Gastroesophageal sphincter (tissue), 4 donors: ENCODE measurements at regions not wholly inside any gene's neighbourhood (a gene's known extent, or its start where the extent isn't known, plus 50 kb on each side); places are given as distances from the start of the nearest gene placed in this dataset.

Source experiments
- ATAC-seq: fragments of 150-250 bp; one replicate; pipeline ENCODE4 v1.9.1; 2016; ENCODE audit warnings: mild to moderate bottlenecking, moderate library complexity
- H3K27ac ChIP-seq, 4 donors: fragments of 200-600 bp; sonication (generic) in 3 of 4; 1 replicate in 3 of 4; 2 replicates in 1 of 4; pipeline ENCODE4 v1.5.1; 2016 to 2019
- H3K27me3 ChIP-seq: fragments of 200-600 bp; sonication (generic); one replicate; pipeline ENCODE4 v1.5.1; 2019
- H3K36me3 ChIP-seq, 2 donors: fragments of 200-600 bp; sonication (generic); one replicate each; pipeline ENCODE4 v1.5.1; 2019; ENCODE audit warnings: control low read depth in 1 of 2
- H3K4me1 ChIP-seq, 3 donors: fragments of 200-600 bp; sonication (generic); 1 replicate in 2 of 3; 2 replicates in 1 of 3; pipeline ENCODE4 v1.5.1; 2016 to 2019; ENCODE audit warnings: control low read depth in 2 of 3
- H3K4me3 ChIP-seq, 2 donors: fragments of 200-600 bp; sonication (generic); one replicate each; pipeline ENCODE4 v1.5.1; 2019; ENCODE audit warnings: mild to moderate bottlenecking in 1 of 2, moderate library complexity in 1 of 2
- H3K9me3 ChIP-seq, 3 donors: fragments of 200-600 bp; sonication (generic); one replicate each; pipeline ENCODE4 v1.5.1; 2017 to 2019; ENCODE audit warnings: control low read depth in 2 of 3
- CTCF ChIP-seq, 4 experiments: fragments of 200-600 bp in 2 of 4; fragments of 450-650 bp in 2 of 4; sonication (generic) in 1 of 4; IDR thresholded peaks; one replicate each; pipeline ENCODE4 v1.5.1; 2017 to 2019; ENCODE audit warnings: antibody characterized with exemption in 4 of 4, mild to moderate bottlenecking in 2 of 4, moderate library complexity in 2 of 4
- EP300 ChIP-seq: sonication (generic); formaldehyde crosslinking; IDR thresholded peaks from one replicate; pipeline ENCODE4 v1.6.1; 2017; ENCODE audit warnings: antibody characterized with exemption, mild to moderate bottlenecking
- POLR2A ChIP-seq, 2 donors: fragments of 450-650 bp; IDR thresholded peaks; one replicate each; pipeline ENCODE4 v1.6.1; 2017; ENCODE audit warnings: antibody characterized with exemption in 2 of 2, mild to moderate bottlenecking in 2 of 2, moderate library complexity in 1 of 2
- POLR2AphosphoS5 ChIP-seq: sonication (generic); formaldehyde crosslinking; IDR thresholded peaks from one replicate; pipeline ENCODE4 v1.6.1; 2017; ENCODE audit warnings: antibody characterized with exemption
- WGBS, 2 donors: methylation state at CpG; one replicate each; pipeline ENCODE4 v1.1.5; 2018; ENCODE audit warnings: low coverage in 1 of 2; 5-methylcytosine and 5-hydroxymethylcytosine counted together

GRCh38 chr10:121669028-121669374, 70.8 kb upstream of the FGFR2 start:
- peak overlapping the region; percentile 80 to 91 (median 89) for H3K27ac ChIP-seq
- H3K4me3 ChIP-seq = peak overlapping the region in 1 of 2 donors; percentile 33
- no peaks in the 10 kb centered on the region for H3K36me3 ChIP-seq
- WGBS, 2 donors = 23 to 25% methylated on average over 5 to 6 of the region's 6 CpGs
- peak; percentile 10 for ATAC-seq
- no peaks in the 10 kb centered on the region for H3K27me3 ChIP-seq
- no peaks in the 10 kb centered on the region for H3K9me3 ChIP-seq
- TF ChIP-seq CTCF (IDR thresholded peaks at IDR 0.05) (no peak), POLR2AphosphoS5 (no peak), EP300 (no peak)
- H3K4me1 ChIP-seq = peaks cover 0 to 26% (median 10%) of the 10 kb centered on the region in 3 donors

- peak overlapping the region in 1 of 2 donors; percentile 33 for H3K4me3 ChIP-seq
- WGBS, 2 donors = 5 to 9% methylated on average over 5 to 8 of the region's 9 CpGs
- no peaks in the 10 kb centered on the region for H3K36me3 ChIP-seq
- no peaks in the 10 kb centered on the region for H3K9me3 ChIP-seq
- no peaks in the 10 kb centered on the region for H3K27me3 ChIP-seq
- H3K4me1 ChIP-seq = peaks cover 0 to 26% (median 10%) of the 10 kb centered on the region in 3 donors
- TF ChIP-seq POLR2AphosphoS5 = no peak
- no peak for TF ChIP-seq EP300
- TF ChIP-seq CTCF (IDR thresholded peaks at IDR 0.05) = no peak
- TF ChIP-seq POLR2A (IDR thresholded peaks at IDR 0.05) = no peak
- peak overlapping the region; percentile 80 to 91 (median 89) for H3K27ac ChIP-seq
- ATAC-seq = peak; percentile 89
These were observed 70.2 kb upstream of the FGFR2 start for GRCh38 chr10:121668314-121669027.

- Histone ChIP-seq H3K4me3 (peak overlapping the region in 1 of 2 donors; percentile 33), H3K27ac (peak overlapping the region; percentile 15 to 91 (median 89)), H3K27me3 (no peaks in the 10 kb centered on the region), H3K4me1 (peaks cover 0 to 26% (median 10%) of the 10 kb centered on the region in 3 donors), H3K36me3 (no peaks in the 10 kb centered on the region), H3K9me3 (no peaks in the 10 kb centered on the region)
- peak; percentile 5 for ATAC-seq
- 35 to 40% methylated on average over 1 to 3 of the region's 3 CpGs for WGBS, 2 donors
- TF ChIP-seq EP300 (no peak), POLR2AphosphoS5 (no peak), POLR2A (IDR thresholded peaks at IDR 0.05) (no peak), CTCF (IDR thresholded peaks at IDR 0.05) (no peak)
These were observed 69.7 kb upstream of the FGFR2 start for GRCh38 chr10:121667948-121668313.

DNA sequence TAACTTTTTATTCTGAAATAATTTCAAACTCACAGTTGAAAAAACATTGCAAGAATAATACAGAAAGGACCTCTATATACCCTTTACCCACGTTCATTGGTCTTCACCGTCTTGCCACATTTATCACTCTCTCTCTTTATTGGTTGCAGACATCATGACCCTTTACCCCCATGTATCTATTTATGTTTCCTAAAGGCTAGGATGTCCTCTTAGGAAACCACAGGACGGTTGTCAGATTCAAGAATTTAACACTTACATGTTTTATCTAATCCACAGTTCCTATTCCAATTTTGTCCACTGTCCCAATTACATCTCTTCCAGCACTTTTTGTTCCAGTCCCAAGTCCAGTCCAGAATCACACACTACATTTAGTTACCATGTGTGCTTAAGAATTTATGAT, 67.6 kb upstream of the FGFR2 start:
- no peaks in the 10 kb centered on the region for H3K27me3 ChIP-seq
- WGBS, 2 donors = 85 to 88% methylated on average over 3 of the region's 3 CpGs
- TF ChIP-seq EP300 = no peak
- TF ChIP-seq CTCF (IDR thresholded peaks at IDR 0.05) = no peak
- peaks cover 0 to 39% (median 10%) of the 10 kb centered on the region in 3 donors for H3K4me1 ChIP-seq
- no peak for ATAC-seq
- no peak overlapping the region for H3K27ac ChIP-seq
- H3K9me3 ChIP-seq = no peaks in the 10 kb centered on the region
- no peak overlapping the region for H3K4me3 ChIP-seq
- H3K36me3 ChIP-seq = no peaks in the 10 kb centered on the region

- Histone ChIP-seq H3K4me1 (peaks cover 0 to 39% (median 10%) of the 10 kb centered on the region in 3 donors), H3K27me3 (no peaks in the 10 kb centered on the region), H3K36me3 (no peaks in the 10 kb centered on the region), H3K27ac (no peak overlapping the region), H3K9me3 (no peaks in the 10 kb centered on the region), H3K4me3 (no peak overlapping the region)
- TF ChIP-seq POLR2A (IDR thresholded peaks at IDR 0.05) = no peak
- no peak for TF ChIP-seq EP300
- TF ChIP-seq POLR2AphosphoS5 = no peak
- TF ChIP-seq CTCF (IDR thresholded peaks at IDR 0.05) = no peak
- 62 to 67% methylated on average over 1 to 2 of the region's 2 CpGs for WGBS, 2 donors
- ATAC-seq = no peak
These were observed 66.4 kb upstream of the FGFR2 start for GRCh38 chr10:121664671-121665070.
